ENCODE measurements at regions not wholly inside any gene's neighbourhood (a gene's known extent, or its start where the extent isn't known, plus 50 kb on each side); places are given as distances from the start of the nearest gene placed in this dataset.
A peak's percentile ranks its signal among the peaks of the same experiment; 100 is the strongest.

- Histone ChIP-seq H3K9ac (ENCODE audit: control insufficient read depth, extremely low read depth, insufficient read depth, low read length) (no peak overlapping the region), H4K20me1 (ENCODE audit: control insufficient read depth, extremely low read depth, insufficient read depth, low read length) (no peaks in the 10 kb centered on the region), H2AFZ (ENCODE audit: control insufficient read depth, low read length) (no peak overlapping the region), H3K79me2 (ENCODE audit: control insufficient read depth, insufficient read depth, low read length) (no peaks in the 10 kb centered on the region), H3K9me1 (ENCODE audit: control insufficient read depth, extremely low read depth, insufficient read depth, low read length) (no peaks in the 10 kb centered on the region), H3K27me3 (ENCODE audit: control insufficient read depth, extremely low read depth, insufficient read depth, low read length) (no peaks in the 10 kb centered on the region), H3K27ac (ENCODE audit: control insufficient read depth, insufficient read depth, low read length) (no peak overlapping the region), H3K4me1 (ENCODE audit: control insufficient read depth, extremely low read depth, insufficient read depth, low read length) (peaks cover 5% of the 10 kb centered on the region), H3K36me3 (ENCODE audit: control insufficient read depth in 2 of 2, extremely low read depth in 1 of 2, insufficient read depth in 2 of 2, low read length in 2 of 2) (no peaks in the 10 kb centered on the region), H3K4me3 (ENCODE audit: control insufficient read depth in 2 of 3, extremely low read depth in 1 of 3, insufficient read depth in 2 of 3, low read depth in 1 of 3, low read length in 3 of 3) (no peak overlapping the region), H3K4me2 (ENCODE audit: control insufficient read depth, extremely low read depth, insufficient read depth, low read depth, low read length) (no peak overlapping the region), H3K9me3 (ENCODE audit: control insufficient read depth, low read depth, low read length) (no peaks in the 10 kb centered on the region)
- no peak for DNase-seq (ENCODE audit: low read depth, low spot score)
- TF ChIP-seq, protein P1, sequence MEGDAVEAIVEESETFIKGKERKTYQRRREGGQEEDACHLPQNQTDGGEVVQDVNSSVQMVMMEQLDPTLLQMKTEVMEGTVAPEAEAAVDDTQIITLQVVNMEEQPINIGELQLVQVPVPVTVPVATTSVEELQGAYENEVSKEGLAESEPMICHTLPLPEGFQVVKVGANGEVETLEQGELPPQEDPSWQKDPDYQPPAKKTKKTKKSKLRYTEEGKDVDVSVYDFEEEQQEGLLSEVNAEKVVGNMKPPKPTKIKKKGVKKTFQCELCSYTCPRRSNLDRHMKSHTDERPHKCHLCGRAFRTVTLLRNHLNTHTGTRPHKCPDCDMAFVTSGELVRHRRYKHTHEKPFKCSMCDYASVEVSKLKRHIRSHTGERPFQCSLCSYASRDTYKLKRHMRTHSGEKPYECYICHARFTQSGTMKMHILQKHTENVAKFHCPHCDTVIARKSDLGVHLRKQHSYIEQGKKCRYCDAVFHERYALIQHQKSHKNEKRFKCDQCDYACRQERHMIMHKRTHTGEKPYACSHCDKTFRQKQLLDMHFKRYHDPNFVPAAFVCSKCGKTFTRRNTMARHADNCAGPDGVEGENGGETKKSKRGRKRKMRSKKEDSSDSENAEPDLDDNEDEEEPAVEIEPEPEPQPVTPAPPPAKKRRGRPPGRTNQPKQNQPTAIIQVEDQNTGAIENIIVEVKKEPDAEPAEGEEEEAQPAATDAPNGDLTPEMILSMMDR (optimal IDR thresholded peaks at IDR 0.05 in 1 of 3, IDR thresholded peaks at IDR 0.05 in 1 of 3, conservative IDR thresholded peaks at IDR 0.05 in 1 of 3; ENCODE audit: extremely low read depth in 1 of 3, insufficient read depth in 2 of 3, low read length in 3 of 3) = no peak
- no peak for TF ChIP-seq EZH2 (IDR thresholded peaks at IDR 0.05; ENCODE audit: low read length)
- no peak for FAIRE-seq
- dilution Hi-C loops (cut with MboI; ENCODE audit: extremely low pct_ligation_motif_present, low sequenced_read_pairs) = no loop called here
Observed at GRCh38 chr7:114180556-114181266, 233.9 kb upstream of the FOXP2 start.

GRCh38 chr7:114175125-114175524 is 239.5 kb upstream of the FOXP2 start:
- dilution Hi-C loops (cut with MboI; ENCODE audit: extremely low pct_ligation_motif_present, low sequenced_read_pairs) = no loop called here
- Histone ChIP-seq H3K4me1 (ENCODE audit: control insufficient read depth, extremely low read depth, insufficient read depth, low read length) (no peaks in the 10 kb centered on the region), H2AFZ (ENCODE audit: control insufficient read depth, low read length) (no peak overlapping the region), H3K79me2 (ENCODE audit: control insufficient read depth, insufficient read depth, low read length) (no peaks in the 10 kb centered on the region), H3K9ac (ENCODE audit: control insufficient read depth, extremely low read depth, insufficient read depth, low read length) (no peak overlapping the region), H3K9me1 (ENCODE audit: control insufficient read depth, extremely low read depth, insufficient read depth, low read length) (no peaks in the 10 kb centered on the region), H4K20me1 (ENCODE audit: control insufficient read depth, extremely low read depth, insufficient read depth, low read length) (no peaks in the 10 kb centered on the region), H3K27me3 (ENCODE audit: control insufficient read depth, extremely low read depth, insufficient read depth, low read length) (no peaks in the 10 kb centered on the region), H3K4me2 (ENCODE audit: control insufficient read depth, extremely low read depth, insufficient read depth, low read depth, low read length) (no peak overlapping the region), H3K4me3 (ENCODE audit: control insufficient read depth in 2 of 3, extremely low read depth in 1 of 3, insufficient read depth in 2 of 3, low read depth in 1 of 3, low read length in 3 of 3) (no peak overlapping the region), H3K36me3 (ENCODE audit: control insufficient read depth in 2 of 2, extremely low read depth in 1 of 2, insufficient read depth in 2 of 2, low read length in 2 of 2) (no peaks in the 10 kb centered on the region), H3K27ac (ENCODE audit: control insufficient read depth, insufficient read depth, low read length) (no peak overlapping the region), H3K9me3 (ENCODE audit: control insufficient read depth, low read depth, low read length) (no peaks in the 10 kb centered on the region)
- DNase-seq (ENCODE audit: low read depth, low spot score) (no peak), FAIRE-seq (peak; percentile 29)
- no peak for TF ChIP-seq EZH2 (IDR thresholded peaks at IDR 0.05; ENCODE audit: low read length)
- TF ChIP-seq, protein P1 (optimal IDR thresholded peaks at IDR 0.05 in 1 of 3, IDR thresholded peaks at IDR 0.05 in 1 of 3, conservative IDR thresholded peaks at IDR 0.05 in 1 of 3; ENCODE audit: extremely low read depth in 1 of 3, insufficient read depth in 2 of 3, low read length in 3 of 3) = no peak

Data from keratinocyte (primary cell).